ENCODE measurements at regions not wholly inside any gene's neighbourhood (a gene's known extent, or its start where the extent isn't known, plus 50 kb on each side); places are given as distances from the start of the nearest gene placed in this dataset.
"Not testable (repeated sequence)": the region's sequence is repeated elsewhere in the genome, so short reads cannot be mapped to it uniquely, and the experiment has no call there.

- H3K36me3 ChIP-seq (ENCODE audit: control insufficient read depth in 3 of 3, insufficient read depth in 2 of 3, low read depth in 1 of 3, low read length in 3 of 3); FAIRE-seq; H3K27ac ChIP-seq (ENCODE audit: low read depth in 1 of 3, low read length in 2 of 3); H3K4me1 ChIP-seq (ENCODE audit: control insufficient read depth in 3 of 3, insufficient read depth in 2 of 3, low read depth in 1 of 3, low read length in 2 of 3); H3K4me3 ChIP-seq (ENCODE audit: low read depth in 1 of 3, low read length in 3 of 3); DNase-seq; H3K9me3 ChIP-seq (ENCODE audit: control insufficient read depth in 2 of 2, insufficient read depth in 1 of 2, low read depth in 1 of 2, low read length in 1 of 2); H3K27me3 ChIP-seq (ENCODE audit: control insufficient read depth in 3 of 3, insufficient read depth in 3 of 3, low read length in 3 of 3): not testable (repeated sequence)
- WGBS, 3 donors = 70 to 84% (median 75%) methylated on average over 6 of the region's 6 CpGs
Measured at GRCh38 chr1:14291182-14291581, 307.3 kb upstream of the KAZN start.

- Histone ChIP-seq H3K27ac (ENCODE audit: low read depth in 1 of 3, low read length in 2 of 3) (no peak overlapping the region), H3K27me3 (ENCODE audit: control insufficient read depth in 3 of 3, insufficient read depth in 3 of 3, low read length in 3 of 3) (no peaks in the 10 kb centered on the region), H3K4me1 (ENCODE audit: control insufficient read depth in 3 of 3, insufficient read depth in 2 of 3, low read depth in 1 of 3, low read length in 2 of 3) (no peaks in the 10 kb centered on the region), H3K9me3 (ENCODE audit: control insufficient read depth in 2 of 2, insufficient read depth in 1 of 2, low read depth in 1 of 2, low read length in 1 of 2) (peaks cover 0 to 2% of the 10 kb centered on the region in 2 donors), H3K4me3 (ENCODE audit: low read depth in 1 of 3, low read length in 3 of 3) (no peak overlapping the region), H3K36me3 (ENCODE audit: control insufficient read depth in 3 of 3, insufficient read depth in 2 of 3, low read depth in 1 of 3, low read length in 3 of 3) (no peaks in the 10 kb centered on the region)
- no peak for FAIRE-seq
- WGBS, 3 donors = 87 to 92% (median 89%) methylated on average over 7 of the region's 7 CpGs
- DNase-seq = no peak
Measured at GRCh38 chr1:14292520-14292919, 306.0 kb upstream of the KAZN start.

GRCh38 chr1:14294006-14294405 is 304.5 kb upstream of the KAZN start:
- Histone ChIP-seq H3K9me3 (ENCODE audit: control insufficient read depth in 2 of 2, insufficient read depth in 1 of 2, low read depth in 1 of 2, low read length in 1 of 2) (peaks cover 0 to 2% of the 10 kb centered on the region in 2 donors), H3K4me3 (ENCODE audit: low read depth in 1 of 3, low read length in 3 of 3) (no peak overlapping the region), H3K36me3 (ENCODE audit: control insufficient read depth in 3 of 3, insufficient read depth in 2 of 3, low read depth in 1 of 3, low read length in 3 of 3) (no peaks in the 10 kb centered on the region), H3K27ac (ENCODE audit: low read depth in 1 of 3, low read length in 2 of 3) (no peak overlapping the region), H3K27me3 (ENCODE audit: control insufficient read depth in 3 of 3, insufficient read depth in 3 of 3, low read length in 3 of 3) (no peaks in the 10 kb centered on the region), H3K4me1 (ENCODE audit: control insufficient read depth in 3 of 3, insufficient read depth in 2 of 3, low read depth in 1 of 3, low read length in 2 of 3) (no peaks in the 10 kb centered on the region)
- FAIRE-seq = no peak
- DNase-seq = no peak
- 92 to 96% (median 94%) methylated on average over 5 of the region's 5 CpGs for WGBS, 3 donors

GRCh38 chr1:14294860-14295536 is 303.5 kb upstream of the KAZN start:
- H3K9me3 ChIP-seq (ENCODE audit: control insufficient read depth in 2 of 2, insufficient read depth in 1 of 2, low read depth in 1 of 2, low read length in 1 of 2) = peaks cover 0 to 2% of the 10 kb centered on the region in 2 donors
- DNase-seq (no peak), FAIRE-seq (no peak)
- H3K4me1 ChIP-seq (ENCODE audit: control insufficient read depth in 3 of 3, insufficient read depth in 2 of 3, low read depth in 1 of 3, low read length in 2 of 3) = no peaks in the 10 kb centered on the region
- H3K27ac ChIP-seq (ENCODE audit: low read depth in 1 of 3, low read length in 2 of 3) = no peak overlapping the region
- no peak overlapping the region for H3K4me3 ChIP-seq (ENCODE audit: low read depth in 1 of 3, low read length in 3 of 3)
- no peaks in the 10 kb centered on the region for H3K36me3 ChIP-seq (ENCODE audit: control insufficient read depth in 3 of 3, insufficient read depth in 2 of 3, low read depth in 1 of 3, low read length in 3 of 3)
- H3K27me3 ChIP-seq (ENCODE audit: control insufficient read depth in 3 of 3, insufficient read depth in 3 of 3, low read length in 3 of 3) = no peaks in the 10 kb centered on the region
- WGBS, 3 donors = 71 to 79% (median 74%) methylated on average over 3 of the region's 3 CpGs

- H3K4me1 ChIP-seq (ENCODE audit: control insufficient read depth in 3 of 3, insufficient read depth in 2 of 3, low read depth in 1 of 3, low read length in 2 of 3) = no peaks in the 10 kb centered on the region
- H3K27me3 ChIP-seq (ENCODE audit: control insufficient read depth in 3 of 3, insufficient read depth in 3 of 3, low read length in 3 of 3) = no peaks in the 10 kb centered on the region
- H3K4me3 ChIP-seq (ENCODE audit: low read depth in 1 of 3, low read length in 3 of 3) = no peak overlapping the region
- H3K27ac ChIP-seq (ENCODE audit: low read depth in 1 of 3, low read length in 2 of 3) = no peak overlapping the region
- H3K36me3 ChIP-seq (ENCODE audit: control insufficient read depth in 3 of 3, insufficient read depth in 2 of 3, low read depth in 1 of 3, low read length in 3 of 3) = no peaks in the 10 kb centered on the region
- no peaks in the 10 kb centered on the region for H3K9me3 ChIP-seq (ENCODE audit: control insufficient read depth in 2 of 2, insufficient read depth in 1 of 2, low read depth in 1 of 2, low read length in 1 of 2)
- no peak for FAIRE-seq
- no peak for DNase-seq
- WGBS, 3 donors = 83 to 86% (median 84%) methylated on average over 3 of the region's 3 CpGs
Measured at GRCh38 chr1:14296795-14297194, 301.7 kb upstream of the KAZN start.

GRCh38 chr1:14297356-14297755 is 301.1 kb upstream of the KAZN start:
- Histone ChIP-seq H3K27me3 (ENCODE audit: control insufficient read depth in 3 of 3, insufficient read depth in 3 of 3, low read length in 3 of 3) (no peaks in the 10 kb centered on the region), H3K9me3 (ENCODE audit: control insufficient read depth in 2 of 2, insufficient read depth in 1 of 2, low read depth in 1 of 2, low read length in 1 of 2) (no peaks in the 10 kb centered on the region), H3K4me1 (ENCODE audit: control insufficient read depth in 3 of 3, insufficient read depth in 2 of 3, low read depth in 1 of 3, low read length in 2 of 3) (no peaks in the 10 kb centered on the region), H3K4me3 (ENCODE audit: low read depth in 1 of 3, low read length in 3 of 3) (no peak overlapping the region), H3K27ac (ENCODE audit: low read depth in 1 of 3, low read length in 2 of 3) (no peak overlapping the region), H3K36me3 (ENCODE audit: control insufficient read depth in 3 of 3, insufficient read depth in 2 of 3, low read depth in 1 of 3, low read length in 3 of 3) (no peaks in the 10 kb centered on the region)
- no peak for FAIRE-seq
- no peak for DNase-seq
- WGBS, 3 donors = 76 to 86% (median 84%) methylated on average over 3 of the region's 3 CpGs

GRCh38 chr1:14298806-14299205 is 299.7 kb upstream of the KAZN start:
- H3K27ac ChIP-seq (ENCODE audit: low read depth in 1 of 3, low read length in 2 of 3) = no peak overlapping the region
- H3K36me3 ChIP-seq (ENCODE audit: control insufficient read depth in 3 of 3, insufficient read depth in 2 of 3, low read depth in 1 of 3, low read length in 3 of 3) = no peaks in the 10 kb centered on the region
- no peak overlapping the region for H3K4me3 ChIP-seq (ENCODE audit: low read depth in 1 of 3, low read length in 3 of 3)
- 75 to 81% (median 81%) methylated on average over 5 of the region's 5 CpGs for WGBS, 3 donors
- DNase-seq (no peak), FAIRE-seq (no peak)
- H3K9me3 ChIP-seq (ENCODE audit: control insufficient read depth in 2 of 2, insufficient read depth in 1 of 2, low read depth in 1 of 2, low read length in 1 of 2) = no peaks in the 10 kb centered on the region
- no peaks in the 10 kb centered on the region for H3K27me3 ChIP-seq (ENCODE audit: control insufficient read depth in 3 of 3, insufficient read depth in 3 of 3, low read length in 3 of 3)
- no peaks in the 10 kb centered on the region for H3K4me1 ChIP-seq (ENCODE audit: control insufficient read depth in 3 of 3, insufficient read depth in 2 of 3, low read depth in 1 of 3, low read length in 2 of 3)

- Histone ChIP-seq H3K27me3 (ENCODE audit: control insufficient read depth in 3 of 3, insufficient read depth in 3 of 3, low read length in 3 of 3) (no peaks in the 10 kb centered on the region), H3K4me1 (ENCODE audit: control insufficient read depth in 3 of 3, insufficient read depth in 2 of 3, low read depth in 1 of 3, low read length in 2 of 3) (no peaks in the 10 kb centered on the region), H3K36me3 (ENCODE audit: control insufficient read depth in 3 of 3, insufficient read depth in 2 of 3, low read depth in 1 of 3, low read length in 3 of 3) (no peaks in the 10 kb centered on the region), H3K9me3 (ENCODE audit: control insufficient read depth in 2 of 2, insufficient read depth in 1 of 2, low read depth in 1 of 2, low read length in 1 of 2) (no peaks in the 10 kb centered on the region), H3K27ac (ENCODE audit: low read depth in 1 of 3, low read length in 2 of 3) (no peak overlapping the region), H3K4me3 (ENCODE audit: low read depth in 1 of 3, low read length in 3 of 3) (no peak overlapping the region)
- WGBS, 3 donors = 72 to 85% (median 85%) methylated on average over 9 of the region's 9 CpGs
- DNase-seq (no peak), FAIRE-seq (no peak)
Measured at GRCh38 chr1:14300991-14301703, 297.3 kb upstream of the KAZN start.

- Histone ChIP-seq H3K4me3 (ENCODE audit: low read depth in 1 of 3, low read length in 3 of 3) (no peak overlapping the region), H3K27ac (ENCODE audit: low read depth in 1 of 3, low read length in 2 of 3) (no peak overlapping the region), H3K36me3 (ENCODE audit: control insufficient read depth in 3 of 3, insufficient read depth in 2 of 3, low read depth in 1 of 3, low read length in 3 of 3) (no peaks in the 10 kb centered on the region), H3K4me1 (ENCODE audit: control insufficient read depth in 3 of 3, insufficient read depth in 2 of 3, low read depth in 1 of 3, low read length in 2 of 3) (no peaks in the 10 kb centered on the region), H3K27me3 (ENCODE audit: control insufficient read depth in 3 of 3, insufficient read depth in 3 of 3, low read length in 3 of 3) (no peaks in the 10 kb centered on the region), H3K9me3 (ENCODE audit: control insufficient read depth in 2 of 2, insufficient read depth in 1 of 2, low read depth in 1 of 2, low read length in 1 of 2) (no peaks in the 10 kb centered on the region)
- 83 to 91% (median 85%) methylated on average over 4 of the region's 4 CpGs for WGBS, 3 donors
- FAIRE-seq (no peak), DNase-seq (no peak)
Measured at GRCh38 chr1:14301704-14302024, 296.8 kb upstream of the KAZN start.

Measured in small intestine (tissue), 7 donors.